ENCODE measurements at regions not wholly inside any gene's neighbourhood (a gene's known extent, or its start where the extent isn't known, plus 50 kb on each side); places are given as distances from the start of the nearest gene placed in this dataset.
"Not testable (repeated sequence)": the region's sequence is repeated elsewhere in the genome, so short reads cannot be mapped to it uniquely, and the experiment has no call there.

DNA sequence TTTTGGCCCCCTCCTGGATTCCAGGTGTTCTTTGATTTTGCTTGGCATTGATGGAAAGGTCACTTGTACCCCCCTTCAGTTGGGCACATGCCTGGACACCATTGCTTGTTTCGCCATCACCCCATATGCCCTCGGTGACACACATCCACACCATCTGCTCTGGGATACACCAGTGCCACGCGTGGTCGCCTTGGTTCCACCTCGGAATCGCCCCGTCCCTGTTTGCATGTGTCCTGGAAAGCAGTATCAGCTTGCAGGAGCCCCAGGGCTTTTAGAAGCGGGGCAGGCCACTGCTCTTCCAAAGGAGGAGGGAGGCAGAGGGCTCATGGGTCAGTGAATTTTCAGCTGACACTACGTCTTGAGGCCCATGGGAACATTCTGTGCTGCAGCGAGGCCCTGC, 607.9 kb downstream of the KCNJ18 start:
- Histone ChIP-seq H3K27ac (no peak overlapping the region), H3K4me3 (no peak overlapping the region), H3K36me3 (ENCODE audit: insufficient read depth, low read length) (no peaks in the 10 kb centered on the region), H3K9me3 (ENCODE audit: low read depth, low read length) (no peaks in the 10 kb centered on the region), H3K9ac (ENCODE audit: insufficient read length) (no peak overlapping the region)
- no peak for DNase-seq (ENCODE audit: low read depth, low spot score)
- no peak for TF ChIP-seq FOXP2 (optimal IDR thresholded peaks at IDR 0.05; ENCODE audit: control extremely low read depth, extremely low read length, insufficient read depth)
- TF ChIP-seq EZH2 (IDR thresholded peaks at IDR 0.05): no peak
- TF ChIP-seq POLR2AphosphoS5 (IDR thresholded peaks at IDR 0.05; ENCODE audit: borderline replicate concordance, low read depth, low read length): no peak

DNA sequence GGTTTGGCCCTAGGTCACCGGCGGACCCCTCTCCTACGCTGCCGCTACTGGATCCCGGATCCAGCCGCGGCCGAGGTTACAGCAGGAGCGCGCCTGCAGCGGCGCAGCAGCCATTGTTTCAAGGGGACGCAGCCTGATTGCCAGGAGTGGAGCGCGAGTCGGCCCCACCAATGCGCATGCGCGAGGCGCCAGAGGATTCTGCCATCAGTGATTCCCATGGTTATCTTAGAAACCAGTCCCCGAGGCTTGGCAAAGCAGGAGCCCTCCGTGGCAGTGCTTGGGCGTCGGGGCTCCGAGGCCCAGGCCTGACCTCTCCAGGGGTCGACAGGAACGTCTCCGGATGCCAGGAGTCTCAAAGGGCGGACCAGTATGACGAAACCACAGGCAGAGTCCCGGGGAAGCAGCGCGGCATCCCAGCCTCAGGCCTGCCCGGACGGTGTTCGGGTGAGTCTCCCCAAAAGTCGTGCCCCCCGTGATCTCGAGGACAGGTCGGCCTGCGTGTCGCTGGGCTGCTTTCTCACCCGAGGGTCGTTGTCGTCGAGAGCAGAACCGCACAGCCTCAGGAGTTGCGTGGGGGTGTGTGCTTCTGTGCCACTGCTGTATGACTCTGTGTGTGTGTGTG, 608.5 kb downstream of the KCNJ18 start:
- TF ChIP-seq FOXP2 (optimal IDR thresholded peaks at IDR 0.05; ENCODE audit: control extremely low read depth, extremely low read length, insufficient read depth): no peak
- TF ChIP-seq EZH2 (IDR thresholded peaks at IDR 0.05): no peak
- TF ChIP-seq POLR2AphosphoS5 (IDR thresholded peaks at IDR 0.05; ENCODE audit: borderline replicate concordance, low read depth, low read length): no peak
- Histone ChIP-seq H3K36me3 (ENCODE audit: insufficient read depth, low read length) (no peaks in the 10 kb centered on the region), H3K27ac (no peak overlapping the region), H3K4me3 (no peak overlapping the region), H3K9me3 (ENCODE audit: low read depth, low read length) (no peaks in the 10 kb centered on the region), H3K9ac (ENCODE audit: insufficient read length) (no peak overlapping the region)
- DNase-seq (ENCODE audit: low read depth, low spot score): no peak

DNA sequence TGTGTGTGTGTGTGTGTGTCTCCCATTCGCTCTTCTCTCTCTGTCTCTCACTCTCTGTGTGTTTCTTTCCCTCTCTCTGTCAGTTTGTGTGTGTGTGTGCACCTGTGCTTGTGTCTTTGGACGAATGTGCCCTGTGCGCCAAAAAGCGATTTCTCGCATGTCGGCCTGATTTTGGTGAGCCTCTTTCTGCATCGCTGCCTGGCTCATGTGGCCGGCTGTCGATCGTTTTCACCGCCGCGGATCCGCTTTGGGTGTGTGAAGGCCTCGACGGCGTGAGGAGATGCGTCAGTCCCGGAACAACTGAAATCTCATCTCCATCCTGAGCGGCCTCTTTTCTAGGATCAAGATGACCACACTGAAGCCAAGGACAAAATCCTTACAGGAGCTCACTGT, 609.0 kb downstream of the KCNJ18 start:
- DNase-seq (ENCODE audit: low read depth, low spot score): no peak
- Histone ChIP-seq H3K4me3 (no peak overlapping the region), H3K36me3 (ENCODE audit: insufficient read depth, low read length) (no peaks in the 10 kb centered on the region), H3K27ac (no peak overlapping the region), H3K9ac (ENCODE audit: insufficient read length) (no peak overlapping the region), H3K9me3 (ENCODE audit: low read depth, low read length) (no peaks in the 10 kb centered on the region)
- TF ChIP-seq FOXP2 (optimal IDR thresholded peaks at IDR 0.05; ENCODE audit: control extremely low read depth, extremely low read length, insufficient read depth) (no peak), EZH2 (IDR thresholded peaks at IDR 0.05) (no peak), POLR2AphosphoS5 (IDR thresholded peaks at IDR 0.05; ENCODE audit: borderline replicate concordance, low read depth, low read length) (no peak)

DNA sequence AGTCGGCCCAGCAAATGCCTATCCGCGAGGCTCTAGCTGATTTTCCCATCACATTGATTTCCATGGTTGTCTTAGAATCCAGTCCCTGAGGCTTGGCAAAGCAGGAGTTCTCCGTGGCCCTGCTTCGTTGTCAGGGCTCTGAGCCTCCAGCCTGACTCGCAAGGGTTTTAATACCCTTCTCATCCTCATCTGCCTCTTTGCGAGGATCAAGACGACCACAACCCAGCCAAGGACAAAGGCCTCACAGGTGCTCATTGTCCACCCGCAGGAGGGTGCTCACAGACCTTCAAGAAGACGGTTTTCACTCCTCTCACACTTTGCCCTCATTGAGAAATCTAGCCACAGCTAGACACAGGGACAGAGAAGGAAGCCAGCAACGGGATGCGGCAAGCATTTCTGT, 610.8 kb downstream of the KCNJ18 start:
- Histone ChIP-seq H3K9me3 (ENCODE audit: low read depth, low read length) (no peaks in the 10 kb centered on the region), H3K36me3 (ENCODE audit: insufficient read depth, low read length) (no peaks in the 10 kb centered on the region), H3K9ac (ENCODE audit: insufficient read length) (no peak overlapping the region), H3K27ac (no peak overlapping the region), H3K4me3 (no peak overlapping the region)
- no peak for DNase-seq (ENCODE audit: low read depth, low spot score)
- no peak for TF ChIP-seq POLR2AphosphoS5 (IDR thresholded peaks at IDR 0.05; ENCODE audit: borderline replicate concordance, low read depth, low read length)
- no peak for TF ChIP-seq EZH2 (IDR thresholded peaks at IDR 0.05)
- TF ChIP-seq FOXP2 (optimal IDR thresholded peaks at IDR 0.05; ENCODE audit: control extremely low read depth, extremely low read length, insufficient read depth): no peak

DNA sequence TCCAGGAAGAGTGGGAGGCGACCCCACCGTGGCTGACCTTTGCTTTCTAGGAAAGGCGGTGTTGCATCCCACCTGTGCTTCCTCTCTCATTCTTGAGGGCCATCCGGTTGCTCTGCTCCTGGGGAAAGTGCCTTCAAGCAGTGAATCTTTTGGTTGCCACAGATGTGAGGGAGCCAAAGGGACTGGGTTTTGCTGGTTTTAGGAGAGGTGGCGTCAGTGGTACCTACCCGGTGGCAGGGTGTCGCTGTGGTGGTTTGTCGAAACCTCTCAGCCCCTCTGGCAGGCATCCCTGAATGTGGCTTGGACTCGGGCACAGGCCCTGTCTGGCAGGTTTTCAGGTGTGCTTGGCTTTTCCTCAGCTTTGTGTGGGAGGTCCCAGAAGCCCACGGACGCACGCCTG, 611.5 kb downstream of the KCNJ18 start:
- Histone ChIP-seq H3K27ac (no peak overlapping the region), H3K36me3 (ENCODE audit: insufficient read depth, low read length) (no peaks in the 10 kb centered on the region), H3K4me3 (no peak overlapping the region), H3K9ac (ENCODE audit: insufficient read length) (no peak overlapping the region), H3K9me3 (ENCODE audit: low read depth, low read length) (no peaks in the 10 kb centered on the region)
- no peak for DNase-seq (ENCODE audit: low read depth, low spot score)
- TF ChIP-seq EZH2 (IDR thresholded peaks at IDR 0.05): no peak
- no peak for TF ChIP-seq POLR2AphosphoS5 (IDR thresholded peaks at IDR 0.05; ENCODE audit: borderline replicate concordance, low read depth, low read length)
- TF ChIP-seq FOXP2 (optimal IDR thresholded peaks at IDR 0.05; ENCODE audit: control extremely low read depth, extremely low read length, insufficient read depth): no peak

DNA sequence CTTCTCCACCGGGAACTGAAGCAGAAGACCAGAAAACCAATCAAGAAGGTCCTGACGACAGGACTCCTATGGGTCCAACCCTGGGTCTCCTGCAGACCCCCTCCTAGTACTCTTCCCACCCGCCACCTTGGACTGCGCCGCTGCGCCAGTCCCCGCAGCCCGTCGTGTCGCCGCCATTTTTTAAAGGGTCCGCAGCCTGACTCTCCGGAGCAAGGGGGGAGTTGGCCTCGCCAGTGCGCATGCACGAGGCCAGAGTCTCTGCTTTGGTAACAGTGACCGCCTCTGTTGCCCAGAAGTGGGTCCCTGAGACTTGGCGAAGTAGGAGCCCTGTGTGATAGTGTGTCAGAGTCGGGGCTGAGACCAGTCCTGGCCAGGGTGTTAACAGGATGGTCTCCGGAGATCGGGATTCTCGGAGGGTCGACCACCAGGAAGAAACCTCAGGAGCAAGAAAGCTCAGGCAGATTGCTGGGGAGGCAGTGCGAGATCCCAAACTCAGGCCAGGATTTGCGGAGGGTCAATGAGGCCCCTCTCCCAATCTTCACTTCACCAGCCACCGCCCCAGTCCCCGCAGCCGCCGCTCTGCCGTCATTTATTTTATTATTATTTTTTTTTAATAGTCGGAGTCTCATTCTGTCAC, 612.5 kb downstream of the KCNJ18 start:
- DNase-seq (ENCODE audit: low read depth, low spot score): no peak
- H3K9ac ChIP-seq (ENCODE audit: insufficient read length): no peak overlapping the region
- H3K4me3 ChIP-seq: no peak overlapping the region
- no peak overlapping the region for H3K27ac ChIP-seq
- H3K36me3 ChIP-seq (ENCODE audit: insufficient read depth, low read length): no peaks in the 10 kb centered on the region
- no peaks in the 10 kb centered on the region for H3K9me3 ChIP-seq (ENCODE audit: low read depth, low read length)
- TF ChIP-seq EZH2 (IDR thresholded peaks at IDR 0.05): no peak
- TF ChIP-seq POLR2AphosphoS5 (IDR thresholded peaks at IDR 0.05; ENCODE audit: borderline replicate concordance, low read depth, low read length): no peak
- TF ChIP-seq FOXP2 (optimal IDR thresholded peaks at IDR 0.05; ENCODE audit: control extremely low read depth, extremely low read length, insufficient read depth): no peak

DNA sequence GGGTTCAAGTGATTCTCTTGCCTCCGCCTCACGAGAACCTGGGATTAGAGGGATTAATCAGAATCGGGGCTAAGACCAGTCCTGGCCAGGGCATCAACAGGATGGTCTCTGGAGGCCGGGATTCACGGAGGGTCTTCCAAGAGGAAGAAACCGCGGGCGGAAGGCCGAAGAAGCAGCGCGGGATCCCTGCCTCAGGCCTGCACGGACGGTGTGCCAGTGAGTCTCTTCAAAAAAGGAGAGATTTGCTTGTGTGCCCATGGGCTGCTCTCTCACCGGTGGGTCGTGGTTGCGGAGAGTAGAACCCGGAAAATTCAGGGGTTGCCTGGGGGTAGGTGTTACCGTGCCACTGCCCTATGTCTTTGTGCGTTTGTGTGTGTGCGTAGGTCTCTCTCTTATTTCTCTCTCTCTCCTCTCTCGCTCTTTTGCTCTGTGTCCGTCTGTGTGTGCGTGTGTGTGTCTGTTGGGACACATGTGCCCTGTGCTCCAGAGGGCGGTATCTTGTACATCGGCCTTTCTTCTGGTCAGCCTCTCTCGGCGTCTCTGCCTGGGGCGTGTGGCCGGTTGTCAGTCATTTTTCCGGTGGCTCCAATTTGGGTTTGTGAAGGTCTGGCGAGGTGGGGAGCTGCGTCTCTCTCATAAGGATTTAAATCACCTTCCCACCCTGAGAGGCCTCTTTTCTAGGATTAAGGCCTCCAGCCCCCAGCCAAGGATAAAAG, 613.2 kb downstream of the KCNJ18 start:
- Histone ChIP-seq H3K9me3 (ENCODE audit: low read depth, low read length) (no peaks in the 10 kb centered on the region), H3K27ac (no peak overlapping the region), H3K36me3 (ENCODE audit: insufficient read depth, low read length) (no peaks in the 10 kb centered on the region), H3K4me3 (no peak overlapping the region), H3K9ac (ENCODE audit: insufficient read length) (no peak overlapping the region)
- DNase-seq (ENCODE audit: low read depth, low spot score): no peak
- no peak for TF ChIP-seq POLR2AphosphoS5 (IDR thresholded peaks at IDR 0.05; ENCODE audit: borderline replicate concordance, low read depth, low read length)
- no peak for TF ChIP-seq FOXP2 (optimal IDR thresholded peaks at IDR 0.05; ENCODE audit: control extremely low read depth, extremely low read length, insufficient read depth)
- TF ChIP-seq EZH2 (IDR thresholded peaks at IDR 0.05): no peak

DNA sequence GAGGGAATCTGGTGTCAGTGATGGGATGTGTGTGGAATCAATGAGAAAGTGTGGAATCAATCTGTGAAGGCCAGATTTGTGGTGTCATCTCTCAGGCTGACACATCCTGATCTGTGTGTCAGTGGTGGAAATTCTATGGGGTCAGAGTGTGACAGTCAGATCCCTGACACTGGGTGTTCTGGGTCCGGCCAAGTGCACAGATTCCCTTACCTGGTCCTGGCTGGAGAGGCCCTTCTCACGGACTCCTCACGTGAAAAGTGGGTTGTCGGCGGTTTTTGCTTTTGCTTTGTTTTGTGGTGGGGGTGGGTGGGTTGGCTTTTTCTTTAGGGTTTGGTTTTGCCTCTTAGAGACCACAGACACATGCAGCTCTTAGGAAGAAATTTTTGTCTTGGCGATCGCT, 618.0 kb downstream of the KCNJ18 start:
- H3K9me3 ChIP-seq (ENCODE audit: low read depth, low read length); H3K27ac ChIP-seq; H3K4me3 ChIP-seq; H3K36me3 ChIP-seq (ENCODE audit: insufficient read depth, low read length); H3K9ac ChIP-seq (ENCODE audit: insufficient read length); DNase-seq (ENCODE audit: low read depth, low spot score): not testable (repeated sequence)
